ENCODE measurements at regions not wholly inside any gene's neighbourhood (a gene's known extent, or its start where the extent isn't known, plus 50 kb on each side); places are given as distances from the start of the nearest gene placed in this dataset.

- DNase-seq (ENCODE audit: low spot score): no peak
- Histone ChIP-seq H3K9me3 (no peaks in the 10 kb centered on the region), H3K27ac (no peak overlapping the region), H3K4me1 (ENCODE audit: control insufficient read depth in 1 of 2, low read depth in 2 of 2) (no peaks in the 10 kb centered on the region), H3K36me3 (no peaks in the 10 kb centered on the region), H3K27me3 (replicated peaks; ENCODE audit: insufficient read depth) (no peaks in the 10 kb centered on the region), H3K4me3 (no peak overlapping the region)
- no peak for TF ChIP-seq CTCF (IDR thresholded peaks at IDR 0.05)
- ATAC-seq (ENCODE audit: insufficient number of reproducible peaks, low FRiP score, low read depth): no peak
These were observed 754.6 kb upstream of the EEF2KMT start for GRCh38 chr16:5852151-5852550.

- Histone ChIP-seq H3K27ac (no peak overlapping the region), H3K36me3 (no peaks in the 10 kb centered on the region), H3K4me3 (no peak overlapping the region), H3K9me3 (no peaks in the 10 kb centered on the region), H3K4me1 (ENCODE audit: control insufficient read depth in 1 of 2, low read depth in 2 of 2) (no peaks in the 10 kb centered on the region), H3K27me3 (replicated peaks; ENCODE audit: insufficient read depth) (no peaks in the 10 kb centered on the region)
- no peak for ATAC-seq (ENCODE audit: insufficient number of reproducible peaks, low FRiP score, low read depth)
- DNase-seq (ENCODE audit: low spot score): no peak
- TF ChIP-seq CTCF (IDR thresholded peaks at IDR 0.05): no peak
These were observed 753.9 kb upstream of the EEF2KMT start for GRCh38 chr16:5851393-5851982.

GRCh38 chr16:5850632-5851392 lies 753.2 kb upstream of the EEF2KMT start:
- TF ChIP-seq CTCF (IDR thresholded peaks at IDR 0.05): no peak
- no peaks in the 10 kb centered on the region for H3K27me3 ChIP-seq (replicated peaks; ENCODE audit: insufficient read depth)
- ATAC-seq (ENCODE audit: insufficient number of reproducible peaks, low FRiP score, low read depth) (no peak), DNase-seq (ENCODE audit: low spot score) (no peak)
- H3K27ac ChIP-seq: no peak overlapping the region
- H3K36me3 ChIP-seq: no peaks in the 10 kb centered on the region
- no peaks in the 10 kb centered on the region for H3K9me3 ChIP-seq
- no peaks in the 10 kb centered on the region for H3K4me1 ChIP-seq (ENCODE audit: control insufficient read depth in 1 of 2, low read depth in 2 of 2)
- no peak overlapping the region for H3K4me3 ChIP-seq

GRCh38 chr16:5845046-5845445 lies 747.5 kb upstream of the EEF2KMT start:
- H3K27me3 ChIP-seq (replicated peaks; ENCODE audit: insufficient read depth): no peaks in the 10 kb centered on the region
- no peak for ATAC-seq (ENCODE audit: insufficient number of reproducible peaks, low FRiP score, low read depth)
- no peaks in the 10 kb centered on the region for H3K4me1 ChIP-seq (ENCODE audit: control insufficient read depth in 1 of 2, low read depth in 2 of 2)
- no peaks in the 10 kb centered on the region for H3K9me3 ChIP-seq
- H3K4me3 ChIP-seq: no peak overlapping the region
- no peak for DNase-seq (ENCODE audit: low spot score)
- no peaks in the 10 kb centered on the region for H3K36me3 ChIP-seq
- H3K27ac ChIP-seq: no peak overlapping the region
- no peak for TF ChIP-seq CTCF (IDR thresholded peaks at IDR 0.05)

- H3K4me3 ChIP-seq: no peak overlapping the region
- no peak for ATAC-seq (ENCODE audit: insufficient number of reproducible peaks, low FRiP score, low read depth)
- DNase-seq (ENCODE audit: low spot score): no peak
- TF ChIP-seq CTCF (IDR thresholded peaks at IDR 0.05): no peak
- no peaks in the 10 kb centered on the region for H3K36me3 ChIP-seq
- H3K27ac ChIP-seq: no peak overlapping the region
- no peaks in the 10 kb centered on the region for H3K27me3 ChIP-seq (replicated peaks; ENCODE audit: insufficient read depth)
- H3K4me1 ChIP-seq (ENCODE audit: control insufficient read depth in 1 of 2, low read depth in 2 of 2): no peaks in the 10 kb centered on the region
- no peaks in the 10 kb centered on the region for H3K9me3 ChIP-seq
These were observed 744.4 kb upstream of the EEF2KMT start for GRCh38 chr16:5841974-5842373.

All from thoracic aorta (tissue), 2 donors.